Parathyroid adenoma (tissue), 2 donors: ENCODE measurements at regions not wholly inside any gene's neighbourhood (a gene's known extent, or its start where the extent isn't known, plus 50 kb on each side); places are given as distances from the start of the nearest gene placed in this dataset.

ENCODE experiments used
- H2AFZ ChIP-seq: fragments of 300-600 bp; sonication (generic); one replicate; pipeline ENCODE4 v1.7.0; 2017; ENCODE audit warnings: antibody characterized with exemption, mild to moderate bottlenecking
- H3K27ac ChIP-seq: fragments of 300-600 bp; sonication (generic); one replicate; pipeline ENCODE4 v1.7.0; 2017
- H3K27me3 ChIP-seq: fragments of 300-600 bp; sonication (generic); one replicate; pipeline ENCODE4 v1.7.0; 2017; ENCODE audit warnings: low read length; ENCODE audit not compliant: control insufficient read depth, insufficient read depth
- H3K36me3 ChIP-seq: fragments of 300-600 bp; sonication (generic); one replicate; pipeline ENCODE4 v1.7.0; 2017; ENCODE audit warnings: low read length; ENCODE audit not compliant: control insufficient read depth, insufficient read depth
- H3K4me1 ChIP-seq: fragments of 300-600 bp; sonication (generic); one replicate; pipeline ENCODE4 v1.7.0; 2017; ENCODE audit warnings: control low read depth
- H3K4me2 ChIP-seq: fragments of 300-600 bp; sonication (generic); one replicate; pipeline ENCODE4 v1.7.0; 2017; ENCODE audit warnings: low read length
- H3K4me3 ChIP-seq: fragments of 300-600 bp; sonication (generic); one replicate; pipeline ENCODE4 v1.7.0; 2017; ENCODE audit warnings: low read depth, low read length
- H3K79me2 ChIP-seq: fragments of 300-600 bp; sonication (generic); one replicate; pipeline ENCODE4 v1.7.0; 2017; ENCODE audit warnings: control low read depth
- H3K9ac ChIP-seq: fragments of 300-600 bp; sonication (generic); one replicate; pipeline ENCODE4 v1.7.0; 2017; ENCODE audit warnings: mild to moderate bottlenecking
- H3K9me3 ChIP-seq: fragments of 300-600 bp; sonication (generic); one replicate; pipeline ENCODE4 v1.7.0; 2017; ENCODE audit warnings: low read length; ENCODE audit not compliant: control insufficient read depth
- TF ChIP-seq, protein P1 (sequence below): fragments of 300-600 bp; sonication (generic); IDR thresholded peaks from one replicate; pipeline ENCODE4 v1.7.0; 2017; ENCODE audit warnings: antibody characterized with exemption, mild to moderate bottlenecking
- donor health status: primary hyperparathyroidism.

DNA sequence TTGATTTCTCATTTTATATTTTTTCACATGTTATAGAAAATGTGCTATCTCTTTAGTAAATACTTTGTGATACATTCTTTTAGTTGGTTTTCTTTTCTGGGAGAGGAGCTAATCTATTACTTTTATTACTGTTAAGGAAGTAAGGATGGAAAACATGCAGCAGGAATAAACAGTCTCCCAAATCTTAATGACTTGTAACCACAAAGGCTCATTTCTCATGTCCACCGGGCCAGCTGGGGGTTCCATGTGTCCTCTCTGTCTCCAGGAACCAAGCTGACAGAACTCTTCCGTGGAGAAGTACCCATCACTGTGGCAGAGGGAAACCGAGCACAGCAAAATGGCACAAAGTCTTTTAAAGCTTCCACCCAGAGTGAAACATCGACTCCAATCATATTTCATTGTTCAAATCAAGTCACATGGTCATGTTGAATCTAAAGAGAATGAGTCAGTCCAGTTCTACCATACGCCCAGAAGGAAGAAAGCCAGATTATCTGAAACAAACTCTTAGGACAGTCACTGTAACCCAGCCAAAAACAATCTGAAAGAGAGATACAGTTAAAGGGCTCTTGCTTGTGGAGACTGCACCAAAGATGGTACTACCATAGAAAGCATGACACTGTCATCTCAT is 97.1 kb upstream of the CDH6 start:
- Histone ChIP-seq H3K4me2 (no peak overlapping the region), H3K4me3 (no peak overlapping the region), H3K36me3 (peaks cover 2% of the 10 kb centered on the region), H3K27ac (no peak overlapping the region), H3K9ac (no peak overlapping the region), H3K4me1 (no peaks in the 10 kb centered on the region), H3K27me3 (no peaks in the 10 kb centered on the region), H3K9me3 (no peaks in the 10 kb centered on the region), H3K79me2 (no peaks in the 10 kb centered on the region), H2AFZ (no peak overlapping the region)
- TF ChIP-seq, protein P1, sequence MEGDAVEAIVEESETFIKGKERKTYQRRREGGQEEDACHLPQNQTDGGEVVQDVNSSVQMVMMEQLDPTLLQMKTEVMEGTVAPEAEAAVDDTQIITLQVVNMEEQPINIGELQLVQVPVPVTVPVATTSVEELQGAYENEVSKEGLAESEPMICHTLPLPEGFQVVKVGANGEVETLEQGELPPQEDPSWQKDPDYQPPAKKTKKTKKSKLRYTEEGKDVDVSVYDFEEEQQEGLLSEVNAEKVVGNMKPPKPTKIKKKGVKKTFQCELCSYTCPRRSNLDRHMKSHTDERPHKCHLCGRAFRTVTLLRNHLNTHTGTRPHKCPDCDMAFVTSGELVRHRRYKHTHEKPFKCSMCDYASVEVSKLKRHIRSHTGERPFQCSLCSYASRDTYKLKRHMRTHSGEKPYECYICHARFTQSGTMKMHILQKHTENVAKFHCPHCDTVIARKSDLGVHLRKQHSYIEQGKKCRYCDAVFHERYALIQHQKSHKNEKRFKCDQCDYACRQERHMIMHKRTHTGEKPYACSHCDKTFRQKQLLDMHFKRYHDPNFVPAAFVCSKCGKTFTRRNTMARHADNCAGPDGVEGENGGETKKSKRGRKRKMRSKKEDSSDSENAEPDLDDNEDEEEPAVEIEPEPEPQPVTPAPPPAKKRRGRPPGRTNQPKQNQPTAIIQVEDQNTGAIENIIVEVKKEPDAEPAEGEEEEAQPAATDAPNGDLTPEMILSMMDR: no peak

DNA sequence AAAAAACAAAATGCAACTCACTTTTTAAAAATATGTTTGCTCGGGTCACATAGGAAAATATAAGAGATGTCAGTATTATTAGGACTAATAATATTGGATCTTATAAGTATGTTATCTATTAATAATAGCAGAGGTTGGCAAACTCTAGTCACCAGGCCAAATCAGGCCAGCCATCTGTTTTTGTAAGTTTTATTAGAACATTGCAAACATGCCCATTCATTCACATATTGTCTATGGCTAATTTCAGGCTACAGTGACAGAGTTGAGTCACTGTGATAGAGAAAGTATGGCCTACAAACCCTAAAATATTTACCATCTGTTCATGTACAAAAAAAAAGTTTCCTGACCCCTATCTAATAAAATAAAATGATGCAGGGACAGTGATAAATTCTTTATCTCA is 97.7 kb upstream of the CDH6 start:
- no peak overlapping the region for H3K9ac ChIP-seq
- H3K27ac ChIP-seq: no peak overlapping the region
- TF ChIP-seq, protein P1: no peak
- no peak overlapping the region for H2AFZ ChIP-seq
- no peak overlapping the region for H3K4me2 ChIP-seq
- H3K27me3 ChIP-seq: no peaks in the 10 kb centered on the region
- H3K36me3 ChIP-seq: peaks cover 2% of the 10 kb centered on the region
- H3K4me1 ChIP-seq: no peaks in the 10 kb centered on the region
- H3K9me3 ChIP-seq: no peaks in the 10 kb centered on the region
- no peaks in the 10 kb centered on the region for H3K79me2 ChIP-seq
- no peak overlapping the region for H3K4me3 ChIP-seq

DNA sequence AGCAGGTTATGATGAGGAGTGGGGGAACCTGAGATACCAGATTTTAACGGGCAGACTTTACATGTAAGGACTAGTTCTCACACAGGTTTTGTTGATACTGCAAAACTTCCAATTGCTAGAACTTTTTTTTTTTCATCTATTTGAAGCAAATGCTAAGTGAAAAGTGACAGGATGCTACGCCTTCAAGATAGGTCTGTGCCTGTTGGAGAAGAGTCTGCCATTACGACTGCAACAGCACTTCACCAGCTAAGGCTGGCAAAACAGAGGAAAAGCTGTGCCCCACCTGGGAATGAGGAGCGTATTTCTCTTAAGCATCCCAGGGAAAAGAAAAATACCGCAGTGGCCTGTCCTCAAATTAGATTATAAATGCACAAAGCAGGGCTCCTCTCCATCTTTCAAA is 102.0 kb upstream of the CDH6 start:
- H3K9me3 ChIP-seq: no peaks in the 10 kb centered on the region
- no peak overlapping the region for H3K4me2 ChIP-seq
- H2AFZ ChIP-seq: no peak overlapping the region
- no peak overlapping the region for H3K27ac ChIP-seq
- no peaks in the 10 kb centered on the region for H3K27me3 ChIP-seq
- TF ChIP-seq, protein P1: no peak
- no peak overlapping the region for H3K9ac ChIP-seq
- peaks cover 2% of the 10 kb centered on the region for H3K36me3 ChIP-seq
- no peak overlapping the region for H3K4me3 ChIP-seq
- H3K79me2 ChIP-seq: no peaks in the 10 kb centered on the region
- no peaks in the 10 kb centered on the region for H3K4me1 ChIP-seq

DNA sequence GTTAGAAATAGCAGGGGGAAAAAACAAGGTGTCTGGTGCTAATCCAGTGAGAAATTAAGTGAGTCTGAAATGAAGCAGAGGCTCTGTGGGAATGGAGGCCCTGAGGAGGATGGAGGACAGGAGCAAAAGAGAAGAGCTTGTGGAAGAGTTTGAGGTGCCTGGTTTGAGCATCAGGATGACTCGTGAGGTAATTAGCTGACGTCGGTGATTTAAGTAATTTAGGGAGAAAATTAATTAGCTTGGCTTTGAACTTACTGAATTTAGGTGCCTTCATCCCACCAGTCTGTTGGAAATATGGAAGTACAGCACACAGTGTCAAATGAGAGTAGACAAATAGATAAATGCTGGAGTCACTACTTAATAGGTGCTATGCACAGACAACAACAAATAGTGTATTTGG is 103.0 kb upstream of the CDH6 start:
- H3K9ac ChIP-seq: no peak overlapping the region
- H2AFZ ChIP-seq: no peak overlapping the region
- H3K9me3 ChIP-seq: no peaks in the 10 kb centered on the region
- H3K4me2 ChIP-seq: no peak overlapping the region
- H3K36me3 ChIP-seq: peaks cover 2% of the 10 kb centered on the region
- no peak overlapping the region for H3K27ac ChIP-seq
- no peaks in the 10 kb centered on the region for H3K79me2 ChIP-seq
- no peaks in the 10 kb centered on the region for H3K27me3 ChIP-seq
- no peaks in the 10 kb centered on the region for H3K4me1 ChIP-seq
- TF ChIP-seq, protein P1: no peak
- H3K4me3 ChIP-seq: no peak overlapping the region

DNA sequence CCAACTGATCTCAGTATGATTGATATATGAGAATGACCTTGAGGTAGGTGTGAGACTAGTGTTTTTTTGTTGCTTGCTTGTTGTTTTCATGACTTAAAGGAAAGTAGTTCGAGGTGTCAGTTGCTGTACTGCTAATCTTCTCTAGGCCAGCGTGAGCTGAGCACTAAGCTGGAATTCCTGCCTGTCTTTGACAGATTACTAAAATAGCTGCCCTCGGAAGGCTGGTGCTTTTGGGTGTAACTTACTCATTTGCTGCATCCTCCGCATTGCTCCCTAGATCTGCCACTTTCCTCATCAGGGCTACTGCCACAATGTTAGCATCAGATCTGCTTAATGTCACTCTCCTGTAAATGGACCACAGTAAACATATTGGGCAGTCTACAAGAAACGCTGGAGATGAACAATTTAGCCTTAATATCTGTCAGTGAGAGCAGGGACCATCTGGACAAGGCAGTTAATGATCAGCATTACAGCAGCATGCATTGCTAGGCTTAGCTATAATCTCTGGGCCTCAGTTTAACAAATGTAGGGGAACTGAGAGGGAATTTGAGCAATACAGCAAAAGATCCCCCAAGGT is 106.6 kb upstream of the CDH6 start:
- H3K79me2 ChIP-seq: no peaks in the 10 kb centered on the region
- no peak overlapping the region for H3K9ac ChIP-seq
- H3K9me3 ChIP-seq: no peaks in the 10 kb centered on the region
- no peak overlapping the region for H3K4me2 ChIP-seq
- TF ChIP-seq, protein P1: no peak
- no peaks in the 10 kb centered on the region for H3K4me1 ChIP-seq
- H3K27ac ChIP-seq: no peak overlapping the region
- H2AFZ ChIP-seq: no peak overlapping the region
- no peak overlapping the region for H3K4me3 ChIP-seq
- H3K27me3 ChIP-seq: no peaks in the 10 kb centered on the region
- peaks cover 2% of the 10 kb centered on the region for H3K36me3 ChIP-seq
